NB4 (cell line): ENCODE measurements at regions not wholly inside any gene's neighbourhood (a gene's known extent, or its start where the extent isn't known, plus 50 kb on each side); places are given as distances from the start of the nearest gene placed in this dataset.

ENCODE experiments used
- CTCF ChIP-seq: IDR thresholded peaks from one replicate; pipeline ENCODE4 v1.5.1; 2012; ENCODE audit warnings: low read depth, low read length
- POLR2A ChIP-seq: IDR thresholded peaks from 2 replicates; pipeline ENCODE4 v1.6.1; 2011; ENCODE audit warnings: mild to moderate bottlenecking; ENCODE audit not compliant: insufficient read length; ENCODE audit errors: extremely low read depth
- TF ChIP-seq, protein P1 (sequence below): IDR thresholded peaks from 2 replicates; pipeline ENCODE4 v1.6.1; 2011; ENCODE audit warnings: low read depth, low read length

GRCh38 chr2:14188446-14188845 lies 444.1 kb upstream of the LRATD1 start:
- TF ChIP-seq, protein P1, sequence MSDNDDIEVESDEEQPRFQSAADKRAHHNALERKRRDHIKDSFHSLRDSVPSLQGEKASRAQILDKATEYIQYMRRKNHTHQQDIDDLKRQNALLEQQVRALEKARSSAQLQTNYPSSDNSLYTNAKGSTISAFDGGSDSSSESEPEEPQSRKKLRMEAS, result no peak
- TF ChIP-seq POLR2A (no peak), CTCF (no peak)
